H1 (cell line): ENCODE measurements at regions not wholly inside any gene's neighbourhood (a gene's known extent, or its start where the extent isn't known, plus 50 kb on each side); places are given as distances from the start of the nearest gene placed in this dataset.

ENCODE experiments used
- CTCF ChIA-PET: fragments of 300-600 bp; sonication (Branson Sonifier 250); formaldehyde crosslinking; loops from one replicate; lab custom pipeline; 2021; ENCODE audit not compliant: partially characterized antibody; lab: Charles Lee
- POLR2A ChIA-PET: fragments of 300-600 bp; sonication (Branson Sonifier 250); formaldehyde crosslinking; loops from one replicate; lab custom pipeline; 2021; ENCODE audit warnings: inconsistent platforms; ENCODE audit not compliant: partially characterized antibody; lab: Charles Lee
- DNase-seq, 2 experiments: peaks; one replicate each; pipeline versions ENCODE4 v3.0.0 to v3.0.0-alpha.2; 2010 to 2022; ENCODE audit warnings: low spot score in 2 of 2, low read depth in 1 of 2, mixed read lengths in 1 of 2
- FAIRE-seq: peaks from 2 replicates; lab custom pipeline; 2011; peaks lifted over from hg19 to GRCh38; lab: Jason Lieb, UNC
- H2AFZ ChIP-seq: 2 replicates; pipeline ENCODE4 v1.8.1; 2012; ENCODE audit warnings: low read length, inconsistent platforms
- H2AK5ac ChIP-seq: 2 replicates; pipeline ENCODE4 v1.6.1; 2013; ENCODE audit warnings: low read depth, low read length
- H2BK120ac ChIP-seq: replicated peaks from 2 replicates; pipeline ENCODE3; 2013; ENCODE audit warnings: low read depth, low read length, inconsistent platforms
- H2BK12ac ChIP-seq: 2 replicates; pipeline ENCODE4 v1.6.1; 2013; ENCODE audit warnings: low read depth, low read length
- H2BK15ac ChIP-seq: 2 replicates; pipeline ENCODE4 v1.6.1; 2013; ENCODE audit warnings: low read length
- H2BK20ac ChIP-seq: 2 replicates; pipeline ENCODE4 v1.6.1; 2013; ENCODE audit warnings: low read length
- H2BK5ac ChIP-seq: 2 replicates; pipeline ENCODE4 v1.6.1; 2013; ENCODE audit warnings: low read depth, low read length
- H3K14ac ChIP-seq: 2 replicates; pipeline ENCODE4 v1.6.1; 2013; ENCODE audit warnings: inconsistent platforms; ENCODE audit not compliant: insufficient read length
- H3K18ac ChIP-seq: 2 replicates; pipeline ENCODE4 v1.6.1; 2013; ENCODE audit warnings: low read length; ENCODE audit errors: extremely low read depth
- H3K23ac ChIP-seq: 2 replicates; pipeline ENCODE4 v1.6.1; 2013; ENCODE audit warnings: inconsistent platforms; ENCODE audit not compliant: insufficient read length
- H3K23me2 ChIP-seq: 2 replicates; pipeline ENCODE4 v1.6.1; 2013; ENCODE audit warnings: low read depth, low read length
- H3K27ac ChIP-seq: 2 replicates; pipeline ENCODE4 v1.6.1; 2011; ENCODE audit warnings: low read depth, low read length, inconsistent platforms
- H3K27me3 ChIP-seq, 4 experiments: replicated peaks in 1 of 4; 1 replicate in 1 of 4; 2 replicates in 3 of 4; pipeline versions ENCODE4 v1.6.1 to v1.8.1; 2011 to 2013; ENCODE audit warnings: low read length in 3 of 4, mild to moderate bottlenecking in 3 of 4, inconsistent platforms in 2 of 4, mixed read lengths in 2 of 4, moderate library complexity in 1 of 4; ENCODE audit not compliant: control insufficient read depth in 3 of 4, insufficient read depth in 3 of 4; ENCODE audit errors: extremely low read depth in 1 of 4
- H3K36me3 ChIP-seq, 4 experiments: 2 replicates each; pipeline versions ENCODE4 v1.6.1 to v1.8.1; 2011 to 2013; ENCODE audit warnings: mild to moderate bottlenecking in 4 of 4, low read length in 3 of 4, moderate library complexity in 2 of 4, control low read depth in 1 of 4, inconsistent platforms in 1 of 4; ENCODE audit not compliant: insufficient read depth in 4 of 4, control insufficient read depth in 2 of 4
- H3K4ac ChIP-seq: replicated peaks from 2 replicates; pipeline ENCODE3; 2013; ENCODE audit warnings: low read length, low read depth, mixed read lengths, inconsistent platforms; ENCODE audit not compliant: insufficient read length
- H3K4me1 ChIP-seq, 4 experiments: replicated peaks in 1 of 4; 1 replicate in 1 of 4; 2 replicates in 3 of 4; pipeline versions ENCODE4 v1.6.1 to v1.8.1; 2011 to 2013; ENCODE audit warnings: low read length in 3 of 4, inconsistent platforms in 2 of 4, mixed read lengths in 1 of 4; ENCODE audit not compliant: insufficient read depth in 4 of 4, control insufficient read depth in 3 of 4
- H3K4me2 ChIP-seq, 2 experiments: 2 replicates each; pipeline versions ENCODE4 v1.6.1 to v1.8.1; 2011 to 2013; ENCODE audit warnings: low read depth in 2 of 2, low read length in 2 of 2, control low read depth in 1 of 2, inconsistent platforms in 1 of 2, mild to moderate bottlenecking in 1 of 2; ENCODE audit not compliant: insufficient read depth in 1 of 2
- H3K4me3 ChIP-seq, 4 experiments: fragments of 200-600, 300-600 bp in 1 of 4; sonication (generic), shearing (Covaris generic), sonication (Bioruptor Twin) in 1 of 4; 2 replicates each; pipeline versions ENCODE4 v1.5.1 to v1.8.1; 2011 to 2016; ENCODE audit warnings: low read length in 4 of 4, low read depth in 3 of 4, control low read depth in 2 of 4, inconsistent platforms in 2 of 4, mild to moderate bottlenecking in 2 of 4, mixed read lengths in 1 of 4, moderate library complexity in 1 of 4; ENCODE audit not compliant: insufficient read depth in 2 of 4; ENCODE audit errors: extremely low read depth in 1 of 4
- H3K56ac ChIP-seq: replicated peaks from 2 replicates; pipeline ENCODE3; 2013; ENCODE audit warnings: low read depth, mild to moderate bottlenecking, mixed read lengths, low read length, inconsistent platforms; ENCODE audit not compliant: insufficient read length
- H3K79me1 ChIP-seq: 2 replicates; pipeline ENCODE4 v1.6.1; 2013; ENCODE audit warnings: low read depth, low read length, control low read depth
- H3K79me2 ChIP-seq, 2 experiments: 2 replicates each; pipeline versions ENCODE4 v1.6.1 to v1.8.1; 2012 to 2013; ENCODE audit warnings: low read length in 2 of 2, mild to moderate bottlenecking in 2 of 2, inconsistent platforms in 1 of 2; ENCODE audit not compliant: insufficient read depth in 2 of 2, control insufficient read depth in 1 of 2
- H3K9ac ChIP-seq, 4 experiments: replicated peaks in 1 of 4; 1 replicate in 1 of 4; 2 replicates in 3 of 4; pipeline versions ENCODE4 v1.6.1 to v1.8.1; 2011 to 2013; ENCODE audit warnings: low read depth in 3 of 4, low read length in 3 of 4, control low read depth in 2 of 4, mild to moderate bottlenecking in 2 of 4, moderate library complexity in 2 of 4, inconsistent platforms in 1 of 4; ENCODE audit errors: extremely low read depth in 1 of 4
- H3K9me3 ChIP-seq, 2 experiments: 2 replicates each; pipeline versions ENCODE4 v1.6.1 to v1.8.1; 2012 to 2013; ENCODE audit warnings: mild to moderate bottlenecking in 2 of 2, moderate library complexity in 2 of 2, control low read depth in 1 of 2, inconsistent platforms in 1 of 2, low read depth in 1 of 2, low read length in 1 of 2, mixed read lengths in 1 of 2; ENCODE audit not compliant: insufficient read depth in 2 of 2
- H4K20me1 ChIP-seq, 2 experiments: replicated peaks in 1 of 2; 2 replicates each; pipeline versions ENCODE3 to v1.8.1; 2011 to 2013; ENCODE audit warnings: inconsistent platforms in 2 of 2, low read length in 2 of 2, mild to moderate bottlenecking in 1 of 2; ENCODE audit not compliant: insufficient read depth in 2 of 2, control insufficient read depth in 1 of 2
- H4K5ac ChIP-seq: 2 replicates; pipeline ENCODE4 v1.6.1; 2013; ENCODE audit warnings: low read length, low read depth, mixed read lengths, inconsistent platforms; ENCODE audit not compliant: insufficient read length
- H4K8ac ChIP-seq: 2 replicates; pipeline ENCODE4 v1.8.0; 2013; ENCODE audit warnings: mild to moderate bottlenecking, moderate library complexity, low read length, inconsistent platforms; ENCODE audit not compliant: insufficient read depth; ENCODE audit errors: extremely low read depth
- H4K91ac ChIP-seq: replicated peaks from 2 replicates; pipeline ENCODE3; 2013; ENCODE audit warnings: low read length, mixed read lengths, inconsistent platforms; ENCODE audit not compliant: insufficient read length
- CHD2 ChIP-seq: IDR thresholded peaks from 2 replicates; pipeline ENCODE4 v1.6.1; 2012; ENCODE audit warnings: low read length, improper control_type of control experiment
- EGR1 ChIP-seq: IDR thresholded peaks from 2 replicates; pipeline ENCODE4 v1.6.1; 2011; ENCODE audit warnings: low read depth, low read length, borderline replicate concordance
- GABPA ChIP-seq: IDR thresholded peaks from 2 replicates; pipeline ENCODE4 v1.6.1; 2011; ENCODE audit warnings: mild to moderate bottlenecking, low read length, moderate library complexity, borderline replicate concordance; ENCODE audit not compliant: insufficient read depth
- SIRT6 ChIP-seq: IDR thresholded peaks from one replicate; pipeline ENCODE4 v1.7.1; 2012; ENCODE audit warnings: low read length, inconsistent platforms
- SP4 ChIP-seq: IDR thresholded peaks from 2 replicates; pipeline ENCODE4 v1.6.1; 2012; ENCODE audit warnings: low read length, inconsistent platforms
- SUZ12 ChIP-seq: fragments of 200-600 bp; sonication (generic); IDR thresholded peaks from 2 replicates; pipeline ENCODE4 v1.6.1; 2012; ENCODE audit warnings: mild to moderate bottlenecking, inconsistent platforms, low read length, moderate library complexity, mixed read lengths
- USF2 ChIP-seq: IDR thresholded peaks from 2 replicates; pipeline ENCODE4 v1.6.1; 2011; ENCODE audit warnings: low read length, improper control_type of control experiment
- TF ChIP-seq, protein P1 (sequence below), 3 experiments: IDR thresholded peaks; 1 replicate in 2 of 3; 2 replicates in 1 of 3; pipeline versions ENCODE4 v1.5.1 to v1.6.1; 2011; ENCODE audit warnings: low read length in 3 of 3, mild to moderate bottlenecking in 3 of 3, inconsistent platforms in 2 of 3, low read depth in 1 of 3, moderate library complexity in 1 of 3; ENCODE audit not compliant: insufficient read depth in 1 of 3; ENCODE audit errors: control extremely low read depth in 1 of 3

- FAIRE-seq (no peak), DNase-seq (no peak)
- ChIA-PET CTCF (no interaction called here), POLR2A (no interaction called here)
- Histone ChIP-seq H2BK120ac (no peak overlapping the region), H4K20me1 (no peaks in the 10 kb centered on the region), H3K18ac (no peak overlapping the region), H3K27ac (no peak overlapping the region), H3K14ac (no peak overlapping the region), H2BK5ac (no peak overlapping the region), H3K4me1 (no peaks in the 10 kb centered on the region), H3K9ac (no peak overlapping the region), H4K8ac (no peak overlapping the region), H2BK12ac (no peak overlapping the region), H3K23me2 (no peaks in the 10 kb centered on the region; the same call in 1 of the 2 replicates), H2BK15ac (no peak overlapping the region), H3K56ac (no peak overlapping the region), H3K4me3 (no peak overlapping the region), H3K4me2 (no peak overlapping the region), H3K79me1 (no peaks in the 10 kb centered on the region), H3K27me3 (no peaks in the 10 kb centered on the region), H4K5ac (no peak overlapping the region), H4K91ac (no peak overlapping the region), H3K9me3 (no peaks in the 10 kb centered on the region), H3K4ac (no peak overlapping the region), H3K36me3 (no peaks in the 10 kb centered on the region), H2AK5ac (no peak overlapping the region), H3K23ac (no peak overlapping the region), H2AFZ (no peak overlapping the region), H3K79me2 (no peaks in the 10 kb centered on the region), H2BK20ac (no peak overlapping the region)
- TF ChIP-seq SIRT6 (no peak), CHD2 (no peak), SP4 (no peak), SUZ12 (no peak), EGR1 (no peak), GABPA (no peak), USF2 (no peak)
- TF ChIP-seq, protein P1, sequence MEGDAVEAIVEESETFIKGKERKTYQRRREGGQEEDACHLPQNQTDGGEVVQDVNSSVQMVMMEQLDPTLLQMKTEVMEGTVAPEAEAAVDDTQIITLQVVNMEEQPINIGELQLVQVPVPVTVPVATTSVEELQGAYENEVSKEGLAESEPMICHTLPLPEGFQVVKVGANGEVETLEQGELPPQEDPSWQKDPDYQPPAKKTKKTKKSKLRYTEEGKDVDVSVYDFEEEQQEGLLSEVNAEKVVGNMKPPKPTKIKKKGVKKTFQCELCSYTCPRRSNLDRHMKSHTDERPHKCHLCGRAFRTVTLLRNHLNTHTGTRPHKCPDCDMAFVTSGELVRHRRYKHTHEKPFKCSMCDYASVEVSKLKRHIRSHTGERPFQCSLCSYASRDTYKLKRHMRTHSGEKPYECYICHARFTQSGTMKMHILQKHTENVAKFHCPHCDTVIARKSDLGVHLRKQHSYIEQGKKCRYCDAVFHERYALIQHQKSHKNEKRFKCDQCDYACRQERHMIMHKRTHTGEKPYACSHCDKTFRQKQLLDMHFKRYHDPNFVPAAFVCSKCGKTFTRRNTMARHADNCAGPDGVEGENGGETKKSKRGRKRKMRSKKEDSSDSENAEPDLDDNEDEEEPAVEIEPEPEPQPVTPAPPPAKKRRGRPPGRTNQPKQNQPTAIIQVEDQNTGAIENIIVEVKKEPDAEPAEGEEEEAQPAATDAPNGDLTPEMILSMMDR (IDR thresholded peaks at IDR 0.05; ENCODE audit: control extremely low read depth in 1 of 3, insufficient read depth in 1 of 3, low read depth in 1 of 3, low read length in 3 of 3): no peak
These were observed 75.3 kb upstream of the USP38 start for GRCh38 chr4:143109376-143109775.
